ENCODE measurements at regions not wholly inside any gene's neighbourhood (a gene's known extent, or its start where the extent isn't known, plus 50 kb on each side); places are given as distances from the start of the nearest gene placed in this dataset.

GRCh38 chr13:109680930-109681329 lies 105.5 kb downstream of the IRS2 start:
- no peak for TF ChIP-seq CTCF (IDR thresholded peaks at IDR 0.05)
- TF ChIP-seq POLR2A (IDR thresholded peaks at IDR 0.05): no peak
